Neural progenitor cell (in vitro differentiated cells): ENCODE measurements at regions not wholly inside any gene's neighbourhood (a gene's known extent, or its start where the extent isn't known, plus 50 kb on each side); places are given as distances from the start of the nearest gene placed in this dataset.

Source experiments
- DNase-seq: peaks from one replicate; pipeline ENCODE4 v3.0.0-alpha.2; 2016; ENCODE audit warnings: low spot score
- H2AFZ ChIP-seq: fragments of 200-600 bp; sonication (generic); replicated peaks from 2 replicates; pipeline ENCODE4 v1.6.1; 2016; ENCODE audit warnings: antibody characterized with exemption
- H3F3A ChIP-seq: fragments of 200-600 bp; sonication (generic); 2 replicates; pipeline ENCODE4 v1.6.1; 2016; ENCODE audit warnings: antibody characterized with exemption, low read depth
- H3K27ac ChIP-seq: fragments of 200-600 bp; sonication (generic); 2 replicates; pipeline ENCODE4 v1.5.1; 2016; ENCODE audit warnings: mild to moderate bottlenecking
- H3K27me3 ChIP-seq: fragments of 200-600 bp; sonication (generic); 2 replicates; pipeline ENCODE4 v1.6.1; 2016; ENCODE audit warnings: mild to moderate bottlenecking, moderate library complexity
- H3K36me3 ChIP-seq: fragments of 200-600 bp; sonication (generic); 2 replicates; pipeline ENCODE4 v1.5.1; 2016
- H3K4me1 ChIP-seq: fragments of 200-600 bp; sonication (generic); 2 replicates; pipeline ENCODE4 v1.6.1; 2016; ENCODE audit warnings: mixed run types
- H3K4me2 ChIP-seq: fragments of 200-600 bp; sonication (generic); 2 replicates; pipeline ENCODE4 v1.6.1; 2016
- H3K4me3 ChIP-seq: fragments of 200-600 bp; sonication (generic); 2 replicates; pipeline ENCODE4 v1.5.1; 2016
- H3K79me2 ChIP-seq: fragments of 200-600 bp; sonication (generic); 2 replicates; pipeline ENCODE4 v1.6.1; 2016; ENCODE audit warnings: low read depth
- H3K9ac ChIP-seq: fragments of 200-600 bp; sonication (generic); 2 replicates; pipeline ENCODE4 v1.6.1; 2016
- H3K9me3 ChIP-seq: fragments of 200-600 bp; sonication (generic); 2 replicates; pipeline ENCODE4 v1.5.1; 2016; ENCODE audit warnings: low read depth
- H4K20me1 ChIP-seq: fragments of 200-600 bp; sonication (generic); 2 replicates; pipeline ENCODE4 v1.6.1; 2016; ENCODE audit warnings: low read depth
- H3K27ac Mint-ChIP-seq: 3 replicates; pipeline ENCODE4 v1.8.0; 2021; ENCODE audit warnings: mixed read lengths
- H3K27me3 Mint-ChIP-seq: 2 replicates; pipeline ENCODE4 v1.8.0; 2022; ENCODE audit warnings: low read depth, mild to moderate bottlenecking, inconsistent platforms, moderate library complexity, mixed read lengths; ENCODE audit not compliant: insufficient read depth
- H3K36me3 Mint-ChIP-seq: 3 replicates; pipeline ENCODE4 v1.8.0; 2021; ENCODE audit warnings: mixed read lengths
- H3K4me1 Mint-ChIP-seq: 3 replicates; pipeline ENCODE4 v1.8.0; 2021; ENCODE audit warnings: mixed read lengths
- H3K4me3 Mint-ChIP-seq: 3 replicates; pipeline ENCODE4 v1.8.0; 2021; ENCODE audit warnings: mild to moderate bottlenecking, moderate library complexity, mixed read lengths
- H3K9me3 Mint-ChIP-seq: 3 replicates; pipeline ENCODE4 v1.8.0; 2020; ENCODE audit warnings: mixed read lengths
- EZH2 ChIP-seq: fragments of 200-600 bp; sonication (generic); IDR thresholded peaks from 2 replicates; pipeline ENCODE4 v1.6.1; 2017; ENCODE audit warnings: antibody characterized with exemption, mild to moderate bottlenecking, moderate library complexity
- EZH2phosphoT487 ChIP-seq: fragments of 200-600 bp; sonication (generic); IDR thresholded peaks from 2 replicates; pipeline ENCODE4 v1.6.1; 2017; ENCODE audit warnings: antibody characterized with exemption
- TF ChIP-seq, protein P1 (sequence below): fragments of 200-600 bp; sonication (generic); IDR thresholded peaks from 2 replicates; pipeline ENCODE4 v1.5.1; 2017; ENCODE audit warnings: antibody characterized with exemption, mild to moderate bottlenecking

DNA sequence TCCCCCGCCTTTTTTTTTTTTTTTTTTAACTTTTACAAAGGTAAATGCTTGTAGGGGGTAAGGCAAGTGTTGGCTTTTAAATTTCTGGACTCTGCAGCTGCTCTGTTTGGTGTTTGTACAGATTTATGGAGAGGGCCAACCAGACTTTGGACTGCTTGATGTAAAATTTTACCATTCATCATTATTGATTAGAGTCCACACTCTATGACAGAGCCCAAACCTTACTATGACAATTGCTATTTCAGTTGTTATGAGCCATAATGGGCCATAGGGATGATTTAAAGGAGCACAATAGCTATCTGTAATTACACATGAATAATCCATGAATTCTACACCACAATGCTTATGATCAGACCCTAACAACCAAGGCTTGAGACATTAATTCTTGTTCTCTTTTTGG, 867.2 kb downstream of the NR2F1-AS1 start:
- no peaks in the 10 kb centered on the region for H3K9me3 ChIP-seq
- Mint-ChIP-seq H3K4me3 (no peak overlapping the region), H3K27me3 (no peaks in the 10 kb centered on the region), H3K27ac (no peak overlapping the region), H3K4me1 (peaks cover 7% of the 10 kb centered on the region), H3K36me3 (no peaks in the 10 kb centered on the region), H3K9me3 (no peaks in the 10 kb centered on the region)
- no peak overlapping the region for H3K9ac ChIP-seq
- no peak overlapping the region for H3K27ac ChIP-seq
- H3K4me1 ChIP-seq = no peaks in the 10 kb centered on the region
- no peak for TF ChIP-seq EZH2phosphoT487
- no peak overlapping the region for H2AFZ ChIP-seq
- H3K36me3 ChIP-seq = no peaks in the 10 kb centered on the region
- H3K79me2 ChIP-seq = no peaks in the 10 kb centered on the region
- no peak overlapping the region for H3K4me3 ChIP-seq
- DNase-seq = no peak
- no peaks in the 10 kb centered on the region for H3F3A ChIP-seq
- H4K20me1 ChIP-seq = no peaks in the 10 kb centered on the region
- no peak overlapping the region for H3K4me2 ChIP-seq
- no peaks in the 10 kb centered on the region for H3K27me3 ChIP-seq

DNA sequence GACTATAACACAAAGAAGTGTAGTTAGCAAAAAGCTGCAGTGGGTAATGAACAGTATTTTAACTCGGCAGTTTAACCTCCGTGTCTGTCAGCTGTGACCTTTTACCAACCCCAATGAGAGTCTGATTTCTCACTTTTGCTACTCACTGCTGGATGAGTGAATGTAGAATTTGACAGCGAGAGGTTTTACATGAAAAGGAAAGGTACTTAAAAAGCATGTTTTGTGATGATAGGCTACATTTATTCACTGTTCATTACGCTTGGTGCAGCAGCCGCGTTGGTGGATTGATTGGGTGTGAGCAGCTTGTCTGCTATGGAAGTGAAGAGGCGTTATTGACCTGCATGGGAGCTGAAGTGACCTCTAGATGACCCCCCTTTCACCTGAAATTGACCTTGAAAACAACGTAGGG, 867.7 kb downstream of the NR2F1-AS1 start:
- no peaks in the 10 kb centered on the region for H3K9me3 Mint-ChIP-seq

DNA sequence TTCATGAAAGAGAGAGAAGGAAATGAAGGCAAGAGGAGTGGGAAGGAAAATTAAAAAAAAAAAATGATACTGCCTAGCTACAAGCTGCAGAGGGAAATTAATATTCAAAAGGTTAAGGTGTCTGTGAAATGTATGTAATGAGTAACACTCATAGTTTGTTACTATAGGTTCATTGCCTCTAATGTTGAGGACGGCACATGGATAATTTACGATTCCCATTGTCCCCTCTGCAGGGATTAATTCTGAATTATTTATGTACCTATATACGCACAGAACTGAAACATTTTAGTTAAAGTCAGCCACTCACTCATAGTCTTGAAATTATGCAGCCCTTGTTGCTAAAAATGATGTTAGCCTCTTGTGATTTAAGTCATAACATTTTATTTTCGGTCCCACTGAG, 869.1 kb downstream of the NR2F1-AS1 start:
- Mint-ChIP-seq H3K36me3 (no peaks in the 10 kb centered on the region), H3K4me1 (peaks cover 7% of the 10 kb centered on the region), H3K9me3 (no peaks in the 10 kb centered on the region), H3K27me3 (no peaks in the 10 kb centered on the region), H3K4me3 (no peak overlapping the region), H3K27ac (no peak overlapping the region)
- H3K79me2 ChIP-seq = no peaks in the 10 kb centered on the region
- H3K36me3 ChIP-seq = no peaks in the 10 kb centered on the region
- H3K27ac ChIP-seq = no peak overlapping the region
- no peak for TF ChIP-seq EZH2phosphoT487
- TF ChIP-seq, protein P1, sequence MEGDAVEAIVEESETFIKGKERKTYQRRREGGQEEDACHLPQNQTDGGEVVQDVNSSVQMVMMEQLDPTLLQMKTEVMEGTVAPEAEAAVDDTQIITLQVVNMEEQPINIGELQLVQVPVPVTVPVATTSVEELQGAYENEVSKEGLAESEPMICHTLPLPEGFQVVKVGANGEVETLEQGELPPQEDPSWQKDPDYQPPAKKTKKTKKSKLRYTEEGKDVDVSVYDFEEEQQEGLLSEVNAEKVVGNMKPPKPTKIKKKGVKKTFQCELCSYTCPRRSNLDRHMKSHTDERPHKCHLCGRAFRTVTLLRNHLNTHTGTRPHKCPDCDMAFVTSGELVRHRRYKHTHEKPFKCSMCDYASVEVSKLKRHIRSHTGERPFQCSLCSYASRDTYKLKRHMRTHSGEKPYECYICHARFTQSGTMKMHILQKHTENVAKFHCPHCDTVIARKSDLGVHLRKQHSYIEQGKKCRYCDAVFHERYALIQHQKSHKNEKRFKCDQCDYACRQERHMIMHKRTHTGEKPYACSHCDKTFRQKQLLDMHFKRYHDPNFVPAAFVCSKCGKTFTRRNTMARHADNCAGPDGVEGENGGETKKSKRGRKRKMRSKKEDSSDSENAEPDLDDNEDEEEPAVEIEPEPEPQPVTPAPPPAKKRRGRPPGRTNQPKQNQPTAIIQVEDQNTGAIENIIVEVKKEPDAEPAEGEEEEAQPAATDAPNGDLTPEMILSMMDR = no peak
- TF ChIP-seq EZH2 = no peak
- no peaks in the 10 kb centered on the region for H4K20me1 ChIP-seq
- H3K27me3 ChIP-seq = no peaks in the 10 kb centered on the region
- H3K4me3 ChIP-seq = no peak overlapping the region
- H3K4me1 ChIP-seq = no peaks in the 10 kb centered on the region
- no peak overlapping the region for H3K9ac ChIP-seq
- DNase-seq = no peak
- H3K9me3 ChIP-seq = no peaks in the 10 kb centered on the region
- no peaks in the 10 kb centered on the region for H3F3A ChIP-seq
- H3K4me2 ChIP-seq = no peak overlapping the region
- H2AFZ ChIP-seq = peak overlapping the region; percentile 75

More for the DNA sequence above, 867.7 kb downstream of the NR2F1-AS1 start:
- Mint-ChIP-seq H3K27me3 (no peaks in the 10 kb centered on the region), H3K27ac (no peak overlapping the region), H3K4me3 (no peak overlapping the region), H3K36me3 (no peaks in the 10 kb centered on the region), H3K4me1 (peaks cover 7% of the 10 kb centered on the region)
- Histone ChIP-seq H3K36me3 (no peaks in the 10 kb centered on the region), H4K20me1 (no peaks in the 10 kb centered on the region), H3K9me3 (no peaks in the 10 kb centered on the region), H3K4me1 (no peaks in the 10 kb centered on the region), H3F3A (no peaks in the 10 kb centered on the region), H3K79me2 (no peaks in the 10 kb centered on the region), H3K27ac (no peak overlapping the region), H3K9ac (no peak overlapping the region), H2AFZ (no peak overlapping the region), H3K4me2 (no peak overlapping the region), H3K27me3 (no peaks in the 10 kb centered on the region), H3K4me3 (no peak overlapping the region)
- TF ChIP-seq, protein P1 = no peak
- TF ChIP-seq EZH2phosphoT487 (no peak), EZH2 (no peak)
- DNase-seq = no peak

DNA sequence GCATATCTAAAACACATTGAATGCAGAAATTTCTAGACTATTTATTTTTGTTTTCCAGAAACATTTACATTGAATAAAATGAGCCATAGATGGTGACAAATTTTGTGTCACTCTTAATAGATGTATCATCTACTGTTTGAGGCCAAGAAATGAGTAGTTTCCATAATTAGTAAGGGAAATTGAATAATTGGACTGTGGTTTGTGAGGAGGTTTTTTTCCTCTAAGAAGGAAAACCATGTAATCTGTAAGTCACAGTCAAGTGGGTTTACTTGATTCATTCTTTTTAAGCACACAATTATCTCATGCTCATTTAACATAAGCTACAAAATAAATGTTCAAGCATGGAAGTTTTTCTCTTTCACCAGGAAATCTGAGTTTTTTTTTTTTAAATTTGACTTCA, 876.4 kb downstream of the NR2F1-AS1 start:
- no peak overlapping the region for H3K9ac ChIP-seq
- DNase-seq = no peak
- no peaks in the 10 kb centered on the region for H3F3A ChIP-seq
- no peak overlapping the region for H3K4me2 ChIP-seq
- no peaks in the 10 kb centered on the region for H3K27me3 ChIP-seq
- no peak overlapping the region for H3K4me3 Mint-ChIP-seq
- H3K79me2 ChIP-seq = no peaks in the 10 kb centered on the region
- H4K20me1 ChIP-seq = no peaks in the 10 kb centered on the region
- H3K4me1 Mint-ChIP-seq = no peaks in the 10 kb centered on the region
- H3K4me3 ChIP-seq = no peak overlapping the region
- H2AFZ ChIP-seq = no peak overlapping the region
- H3K27ac ChIP-seq = no peak overlapping the region
- H3K27ac Mint-ChIP-seq = no peak overlapping the region
- no peaks in the 10 kb centered on the region for H3K36me3 Mint-ChIP-seq
- no peaks in the 10 kb centered on the region for H3K9me3 ChIP-seq
- H3K4me1 ChIP-seq = no peaks in the 10 kb centered on the region
- TF ChIP-seq EZH2 = no peak
- TF ChIP-seq EZH2phosphoT487 = no peak
- TF ChIP-seq, protein P1 = no peak
- H3K9me3 Mint-ChIP-seq = no peaks in the 10 kb centered on the region
- no peaks in the 10 kb centered on the region for H3K27me3 Mint-ChIP-seq
- H3K36me3 ChIP-seq = no peaks in the 10 kb centered on the region
